Activated naive CD4-positive, alpha-beta T cell treated with anti-CD3 and anti-CD28 coated beads for 36 hours (primary cell): ENCODE measurements at regions not wholly inside any gene's neighbourhood (a gene's known extent, or its start where the extent isn't known, plus 50 kb on each side); places are given as distances from the start of the nearest gene placed in this dataset.
"Not testable (repeated sequence)": the region's sequence is repeated elsewhere in the genome, so short reads cannot be mapped to it uniquely, and the experiment has no call there.

Experiments used
- CTCF ChIA-PET: fragments of 350-600 bp; sonication (Branson Sonifier 250); formaldehyde crosslinking; loops from one replicate; lab custom pipeline; 2021; ENCODE audit warnings: antibody characterized with exemption; lab: Charles Lee
- DNase-seq: peaks from one replicate; pipeline ENCODE4 v3.0.0-alpha.2; 2020
- H3K27ac Mint-ChIP-seq: one replicate; pipeline ENCODE4 v1.8.0; 2021; ENCODE audit warnings: mild to moderate bottlenecking, mixed read lengths
- H3K27me3 Mint-ChIP-seq: one replicate; pipeline ENCODE4 v1.8.0; 2021; ENCODE audit warnings: low read depth, mixed read lengths
- H3K36me3 Mint-ChIP-seq: one replicate; pipeline ENCODE4 v1.8.0; 2021; ENCODE audit warnings: low read depth, mixed read lengths
- H3K4me1 Mint-ChIP-seq: one replicate; pipeline ENCODE4 v1.8.0; 2021; ENCODE audit warnings: low read depth, mixed read lengths
- H3K4me3 Mint-ChIP-seq: one replicate; pipeline ENCODE4 v1.8.0; 2021; ENCODE audit warnings: mild to moderate bottlenecking, moderate library complexity, mixed read lengths
- H3K9me3 Mint-ChIP-seq: one replicate; pipeline ENCODE4 v1.8.0; 2021; ENCODE audit warnings: mixed read lengths
- intact Hi-C: fragments of 100-400 bp; cut with micrococcal nuclease; formaldehyde crosslinking; loops from one replicate; pipeline ENCODE4 v1.15.1; 2023

- H3K9me3 Mint-ChIP-seq, H3K4me1 Mint-ChIP-seq, H3K4me3 Mint-ChIP-seq, H3K27ac Mint-ChIP-seq, DNase-seq, CTCF ChIA-PET, H3K36me3 Mint-ChIP-seq, intact Hi-C loops, H3K27me3 Mint-ChIP-seq: not testable (repeated sequence)
Measured at GRCh38 chr1:37368665-37369315, 105.6 kb upstream of the ZC3H12A start.

- intact Hi-C loops = no loop called here
- Mint-ChIP-seq H3K36me3 (no peaks in the 10 kb centered on the region), H3K27me3 (peaks cover 2% of the 10 kb centered on the region), H3K4me3 (no peak overlapping the region), H3K27ac (no peak overlapping the region), H3K9me3 (peaks cover 1% of the 10 kb centered on the region), H3K4me1 (no peaks in the 10 kb centered on the region)
- CTCF ChIA-PET = interaction anchor here (1.2 kb wide), 1 partner anchor 62 kb away, joined by 5 read pairs; no protein-coding TSS in a partner anchor
- DNase-seq = no peak
Measured at GRCh38 chr1:37372302-37372701, 102.1 kb upstream of the ZC3H12A start.

GRCh38 chr1:37372711-37373110 is 101.7 kb upstream of the ZC3H12A start:
- DNase-seq = no peak
- intact Hi-C loops = no loop called here
- no peaks in the 10 kb centered on the region for H3K36me3 Mint-ChIP-seq
- H3K27me3 Mint-ChIP-seq = peaks cover 5% of the 10 kb centered on the region
- H3K9me3 Mint-ChIP-seq = peaks cover 3% of the 10 kb centered on the region
- no peaks in the 10 kb centered on the region for H3K4me1 Mint-ChIP-seq
- H3K27ac Mint-ChIP-seq = no peak overlapping the region
- CTCF ChIA-PET = interaction anchor here (1.2 kb wide), 1 partner anchor 62 kb away, joined by 5 read pairs; no protein-coding TSS in a partner anchor
- no peak overlapping the region for H3K4me3 Mint-ChIP-seq

GRCh38 chr1:37373413-37373812 is 101.0 kb upstream of the ZC3H12A start:
- Mint-ChIP-seq H3K27ac (no peak overlapping the region), H3K4me1 (no peaks in the 10 kb centered on the region), H3K27me3 (peaks cover 5% of the 10 kb centered on the region), H3K36me3 (no peaks in the 10 kb centered on the region), H3K4me3 (no peak overlapping the region), H3K9me3 (peaks cover 3% of the 10 kb centered on the region)
- CTCF ChIA-PET = interaction anchor here (1.2 kb wide), 1 partner anchor 61 kb away, joined by 5 read pairs; no protein-coding TSS in a partner anchor
- intact Hi-C loops = no loop called here
- no peak for DNase-seq

- CTCF ChIA-PET, H3K9me3 Mint-ChIP-seq: not testable (repeated sequence)
- peaks cover 14% of the 10 kb centered on the region for H3K27me3 Mint-ChIP-seq
Measured at GRCh38 chr1:37380546-37380945, 93.8 kb upstream of the ZC3H12A start.

GRCh38 chr1:37387854-37388253 is 86.5 kb upstream of the ZC3H12A start:
- no peaks in the 10 kb centered on the region for H3K36me3 Mint-ChIP-seq
- DNase-seq = no peak
- intact Hi-C loops = no loop called here
- H3K27ac Mint-ChIP-seq = no peak overlapping the region
- H3K27me3 Mint-ChIP-seq = peaks cover 6% of the 10 kb centered on the region
- H3K9me3 Mint-ChIP-seq = no peaks in the 10 kb centered on the region
- CTCF ChIA-PET = no interaction called here
- no peak overlapping the region for H3K4me3 Mint-ChIP-seq
- H3K4me1 Mint-ChIP-seq = no peaks in the 10 kb centered on the region

More at GRCh38 chr1:37380546-37380945, 93.8 kb upstream of the ZC3H12A start:
- H3K27ac Mint-ChIP-seq, H3K4me1 Mint-ChIP-seq, H3K36me3 Mint-ChIP-seq, intact Hi-C loops, DNase-seq, H3K4me3 Mint-ChIP-seq: not testable (repeated sequence)

- Mint-ChIP-seq H3K9me3 (no peaks in the 10 kb centered on the region), H3K27ac (no peak overlapping the region), H3K4me1 (no peaks in the 10 kb centered on the region), H3K36me3 (no peaks in the 10 kb centered on the region), H3K4me3 (no peak overlapping the region), H3K27me3 (peaks cover 12% of the 10 kb centered on the region)
- intact Hi-C loops = no loop called here
- DNase-seq = no peak
- CTCF ChIA-PET = no interaction called here
Measured at GRCh38 chr1:37389327-37389726, 85.1 kb upstream of the ZC3H12A start.

GRCh38 chr1:37391211-37392011 is 83.0 kb upstream of the ZC3H12A start:
- H3K9me3 Mint-ChIP-seq = no peaks in the 10 kb centered on the region
- peaks cover 23% of the 10 kb centered on the region for H3K27me3 Mint-ChIP-seq
- H3K27ac Mint-ChIP-seq = no peak overlapping the region
- intact Hi-C loops = no loop called here
- no peaks in the 10 kb centered on the region for H3K36me3 Mint-ChIP-seq
- CTCF ChIA-PET = no interaction called here
- no peak for DNase-seq
- H3K4me3 Mint-ChIP-seq = no peak overlapping the region
- no peaks in the 10 kb centered on the region for H3K4me1 Mint-ChIP-seq

- H3K36me3 Mint-ChIP-seq = no peaks in the 10 kb centered on the region
- no peaks in the 10 kb centered on the region for H3K4me1 Mint-ChIP-seq
- intact Hi-C loops = no loop called here
- H3K4me3 Mint-ChIP-seq = no peak overlapping the region
- CTCF ChIA-PET = no interaction called here
- no peak for DNase-seq
- H3K27ac Mint-ChIP-seq = no peak overlapping the region
- peaks cover 26% of the 10 kb centered on the region for H3K27me3 Mint-ChIP-seq
- no peaks in the 10 kb centered on the region for H3K9me3 Mint-ChIP-seq
Measured at GRCh38 chr1:37392051-37392450, 82.3 kb upstream of the ZC3H12A start.

GRCh38 chr1:37393173-37394120 is 80.9 kb upstream of the ZC3H12A start:
- Mint-ChIP-seq H3K4me1 (no peaks in the 10 kb centered on the region), H3K36me3 (no peaks in the 10 kb centered on the region), H3K27me3 (peaks cover 26% of the 10 kb centered on the region), H3K27ac (no peak overlapping the region), H3K9me3 (no peaks in the 10 kb centered on the region), H3K4me3 (no peak overlapping the region)
- CTCF ChIA-PET = no interaction called here
- no peak for DNase-seq
- intact Hi-C loops = no loop called here

GRCh38 chr1:37394574-37395464 is 79.6 kb upstream of the ZC3H12A start:
- H3K36me3 Mint-ChIP-seq = no peaks in the 10 kb centered on the region
- DNase-seq = no peak
- H3K4me3 Mint-ChIP-seq = no peak overlapping the region
- CTCF ChIA-PET = interaction anchor here (1.3 kb wide), 1 partner anchor 39 kb away, joined by 3 read pairs; no protein-coding TSS in a partner anchor
- H3K27me3 Mint-ChIP-seq = peaks cover 26% of the 10 kb centered on the region
- no peaks in the 10 kb centered on the region for H3K9me3 Mint-ChIP-seq
- peaks cover 2% of the 10 kb centered on the region for H3K4me1 Mint-ChIP-seq
- H3K27ac Mint-ChIP-seq = no peak overlapping the region
- intact Hi-C loops = no loop called here
